A549 (cell line): ENCODE measurements at regions not wholly inside any gene's neighbourhood (a gene's known extent, or its start where the extent isn't known, plus 50 kb on each side); places are given as distances from the start of the nearest gene placed in this dataset.

Experiments
- ATAC-seq, 2 experiments: fragments of 200-7000 bp in 1 of 2; fragments of >200 bp in 1 of 2; cut with Nextera tagmentation in 1 of 2; cut with Tn5 transposase in 1 of 2; 3 replicates each; pipeline versions ENCODE4 v1.8.0 to v1.9.1; 2018 to 2020; ENCODE audit warnings: mild to moderate bottlenecking in 1 of 2, moderate library complexity in 1 of 2
- CTCF ChIA-PET: fragments of 300-600 bp; sonication (Branson Sonifier 250); formaldehyde crosslinking; extraction: SDS; loops from one replicate; lab custom pipeline; 2021; ENCODE audit warnings: antibody characterized with exemption, inconsistent platforms; lab: Yijun Ruan, JAX
- POLR2A ChIA-PET: fragments of 350-600 bp; formaldehyde crosslinking; extraction: SDS; loops from one replicate; lab custom pipeline; 2021; ENCODE audit warnings: antibody characterized with exemption, inconsistent platforms; lab: Yijun Ruan, JAX
- DNase-seq, 2 experiments: peaks; one replicate each; pipeline versions ENCODE4 v3.0.0 to v3.0.0-alpha.2; 2011 to 2016; ENCODE audit warnings: low read depth in 1 of 2, low spot score in 1 of 2
- FAIRE-seq: peaks from 2 replicates; lab custom pipeline; 2011; peaks lifted over from hg19 to GRCh38; lab: Jason Lieb, UNC
- H3K27ac ChIP-seq, 2 experiments: fragments of >200 bp; sonication (Bioruptor Twin); formaldehyde crosslinking; 3 replicates each; pipeline ENCODE4 v1.5.1; 2016 to 2017
- H3K4me1 ChIP-seq: fragments of >200 bp; sonication (Bioruptor Twin); formaldehyde crosslinking; 3 replicates; pipeline ENCODE4 v1.6.1; 2016
- H3K4me2 ChIP-seq: fragments of >200 bp; sonication (Bioruptor Twin); formaldehyde crosslinking; 3 replicates; pipeline ENCODE4 v1.6.1; 2016
- H3K4me3 ChIP-seq: fragments of >200 bp; sonication (Bioruptor Twin); formaldehyde crosslinking; 3 replicates; pipeline ENCODE4 v1.5.1; 2016
- H3K9me3 ChIP-seq: fragments of >200 bp; sonication (Bioruptor Twin); formaldehyde crosslinking; 3 replicates; pipeline ENCODE4 v1.6.1; 2016
- ATOH8 ChIP-seq: fragments of 250-450 bp; sonication (Bioruptor Pico); IDR thresholded peaks from 2 replicates; pipeline ENCODE4 v1.5.0; 2020; ENCODE audit warnings: low read depth, mild to moderate bottlenecking, moderate library complexity
- CHD4 ChIP-seq: fragments of 200-600 bp; sonication (generic); IDR thresholded peaks from 2 replicates; pipeline ENCODE4 v1.6.1; 2016; ENCODE audit warnings: antibody characterized with exemption, mild to moderate bottlenecking, borderline replicate concordance
- CTCF ChIP-seq: fragments of >200 bp; sonication (Bioruptor Twin); formaldehyde crosslinking; IDR thresholded peaks from 3 replicates; pipeline ENCODE4 v1.5.1; 2016
- EP300 ChIP-seq, 2 experiments: fragments of >200 bp; sonication (Bioruptor Twin); formaldehyde crosslinking; IDR thresholded peaks; 2 replicates in 1 of 2; 3 replicates in 1 of 2; pipeline ENCODE4 v1.6.1; 2016 to 2017
- FOSB ChIP-seq: fragments of 250-450 bp; sonication (Bioruptor Pico); IDR thresholded peaks from 2 replicates; pipeline ENCODE4 v1.5.0; 2020; ENCODE audit warnings: mild to moderate bottlenecking, moderate library complexity
- FOSL2 ChIP-seq, 2 experiments: fragments of 450-650 bp in 1 of 2; fragments of >200 bp in 1 of 2; sonication (Bioruptor Twin) in 1 of 2; formaldehyde crosslinking; IDR thresholded peaks; 2 replicates each; pipeline versions ENCODE4 v1.5.0 to v1.6.1; 2016 to 2020; ENCODE audit warnings: mild to moderate bottlenecking in 1 of 2, moderate library complexity in 1 of 2
- GATA3 ChIP-seq: IDR thresholded peaks from 2 replicates; pipeline ENCODE4 v1.6.1; 2012; ENCODE audit warnings: borderline replicate concordance
- HDAC2 ChIP-seq: fragments of 200-600 bp; sonication (generic); IDR thresholded peaks from 2 replicates; pipeline ENCODE4 v1.6.1; 2016
- HES2 ChIP-seq: fragments of >200 bp; sonication (Bioruptor Twin); formaldehyde crosslinking; IDR thresholded peaks from 2 replicates; pipeline ENCODE4 v1.6.1; 2016
- HOXA7 ChIP-seq: fragments of 250-450 bp; sonication (Bioruptor Pico); IDR thresholded peaks from 2 replicates; pipeline ENCODE4 v1.5.0; 2020; ENCODE audit warnings: mild to moderate bottlenecking, moderate library complexity
- JUN ChIP-seq, 2 experiments: fragments of >200 bp; sonication (Bioruptor Twin); formaldehyde crosslinking; IDR thresholded peaks; 2 replicates in 1 of 2; 3 replicates in 1 of 2; pipeline ENCODE4 v1.6.1; 2016 to 2017
- KDM1A ChIP-seq: fragments of 200-600 bp; sonication (generic); IDR thresholded peaks from 2 replicates; pipeline ENCODE4 v1.6.1; 2016; ENCODE audit warnings: low read depth, mild to moderate bottlenecking
- NR3C1 ChIP-seq: fragments of >200 bp; sonication (Bioruptor Twin); formaldehyde crosslinking; IDR thresholded peaks from 3 replicates; pipeline ENCODE4 v1.6.1; 2017
- POLR2A ChIP-seq: IDR thresholded peaks from 2 replicates; pipeline ENCODE4 v1.6.1; 2012; ENCODE audit warnings: mild to moderate bottlenecking, low read length
- RAD21 ChIP-seq, 2 experiments: fragments of >200 bp in 1 of 2; sonication (Bioruptor Twin) in 1 of 2; formaldehyde crosslinking in 1 of 2; IDR thresholded peaks in 1 of 2; conservative IDR thresholded peaks in 1 of 2; 2 replicates in 1 of 2; 3 replicates in 1 of 2; pipeline ENCODE4 v1.6.1; 2012 to 2018; ENCODE audit warnings: inconsistent platforms in 1 of 2
- RCOR1 ChIP-seq: fragments of 150-350 bp; IDR thresholded peaks from 2 replicates; pipeline ENCODE4 v1.6.1; 2014; ENCODE audit warnings: antibody characterized with exemption, low read length, low read depth
- REST ChIP-seq: fragments of 200-600 bp; sonication (generic); IDR thresholded peaks from 2 replicates; pipeline ENCODE4 v1.6.1; 2016; ENCODE audit warnings: antibody characterized with exemption, mild to moderate bottlenecking, moderate library complexity
- TFCP2L1 ChIP-seq: fragments of 250-450 bp; sonication (Bioruptor Pico); IDR thresholded peaks from 2 replicates; pipeline ENCODE4 v1.5.0; 2021; ENCODE audit warnings: mild to moderate bottlenecking
- TP53 ChIP-seq: fragments of 250-450 bp; sonication (Bioruptor Pico); IDR thresholded peaks from 2 replicates; pipeline ENCODE4 v1.5.0; 2021; ENCODE audit warnings: mild to moderate bottlenecking, moderate library complexity
- USF2 ChIP-seq: fragments of 450-650 bp; IDR thresholded peaks from 2 replicates; pipeline ENCODE4 v1.6.1; 2014; ENCODE audit warnings: antibody characterized with exemption
- ZC3H11A ChIP-seq: fragments of 450-650 bp; IDR thresholded peaks from 2 replicates; pipeline ENCODE4 v1.6.1; 2014; ENCODE audit warnings: antibody characterized with exemption, mild to moderate bottlenecking
- WGBS: methylation state at CpG from one replicate; pipeline ENCODE4 v1.1.6; 2017; ENCODE audit errors: missing lambda C conversion rate; 5-methylcytosine and 5-hydroxymethylcytosine counted together

- TF ChIP-seq CHD4 = no peak
- TF ChIP-seq HES2 = no peak
Observed at GRCh38 chr16:26643519-26643918, 423.2 kb upstream of the C16orf82 start (continued).

- FAIRE-seq = no peak
- TF ChIP-seq NR3C1 = no peak
- no peak for TF ChIP-seq JUN (IDR thresholded peaks at IDR 0.05)
- no peak for TF ChIP-seq RCOR1
- no peak for TF ChIP-seq ATOH8 (CRISPR knock-in tag)
- no peak for TF ChIP-seq CTCF
- TF ChIP-seq REST = no peak
- no peak for TF ChIP-seq POLR2A
- TF ChIP-seq USF2 = no peak
- TF ChIP-seq ZC3H11A = no peak
- no peak for TF ChIP-seq KDM1A
- TF ChIP-seq TFCP2L1 (CRISPR knock-in tag) = no peak
- TF ChIP-seq FOSB (CRISPR knock-in tag) = no peak
- no peak for TF ChIP-seq GATA3
- no peak for TF ChIP-seq HOXA7
- no peak for TF ChIP-seq TP53 (CRISPR knock-in tag)
- no peak for TF ChIP-seq EP300 (IDR thresholded peaks at IDR 0.05)
- TF ChIP-seq, all 56 proteins: peak for 0
- Histone ChIP-seq H3K9me3 (no peaks in the 10 kb centered on the region), H3K4me3 (no peak overlapping the region), H3K27ac (no peak overlapping the region), H3K4me1 (no peaks in the 10 kb centered on the region), H3K4me2 (no peak overlapping the region)
- ChIA-PET CTCF (interaction anchor here (0.6 to 1.2 kb wide), 2 partner anchors 30 to 1367 kb away, joined by 3 to 4 read pairs; no protein-coding TSS in a partner anchor), POLR2A (no interaction called here)
- no peak for ATAC-seq
- 27% methylated on average over 11 of the region's 11 CpGs for WGBS
- no peak for DNase-seq
Observed at GRCh38 chr16:26644912-26645543, 421.7 kb upstream of the C16orf82 start.

GRCh38 chr16:26645614-26646013, 421.1 kb upstream of the C16orf82 start:
- H3K27ac ChIP-seq = no peak overlapping the region
- H3K4me1 ChIP-seq = no peaks in the 10 kb centered on the region
- TF ChIP-seq RAD21 (conservative IDR thresholded peaks at IDR 0.05 in 1 of 2, IDR thresholded peaks at IDR 0.05 in 1 of 2) = peak; percentile 8 to 36; a peak in 2 of 5 replicates
- TF ChIP-seq FOSL2 (IDR thresholded peaks at IDR 0.05) = no peak
- TF ChIP-seq FOSL2 (CRISPR knock-in tag; IDR thresholded peaks at IDR 0.05) = no peak
- TF ChIP-seq HDAC2 = no peak
- POLR2A ChIA-PET = interaction anchor here (0.5 kb wide), 1 partner anchor 465 kb away, joined by 4 read pairs; no protein-coding TSS in a partner anchor
- no peaks in the 10 kb centered on the region for H3K9me3 ChIP-seq
- DNase-seq (peak in 1 of 2 experiments; percentile 10), FAIRE-seq (no peak), ATAC-seq (peak in 1 of 2 experiments; percentile 45; a peak in 2 of 6 replicates)
- 11% methylated on average over 9 of the region's 9 CpGs for WGBS
- H3K4me2 ChIP-seq = no peak overlapping the region
- CTCF ChIA-PET = interaction anchor here (0.6 to 1.2 kb wide), 2 partner anchors 31 to 1368 kb away, joined by 3 to 4 read pairs; no protein-coding TSS in a partner anchor
- H3K4me3 ChIP-seq = no peak overlapping the region
